ENCODE measurements at regions not wholly inside any gene's neighbourhood (a gene's known extent, or its start where the extent isn't known, plus 50 kb on each side); places are given as distances from the start of the nearest gene placed in this dataset.

GRCh38 chr4:133062851-133063250 is 86.2 kb upstream of the PCDH10 start:
- TF ChIP-seq CTCF (IDR thresholded peaks at IDR 0.05) (no peak), POLR2A (IDR thresholded peaks at IDR 0.05) (no peak)

All from right lobe of liver (tissue), 4 donors.